GM19395 (cell line): ENCODE measurements at regions not wholly inside any gene's neighbourhood (a gene's known extent, or its start where the extent isn't known, plus 50 kb on each side); places are given as distances from the start of the nearest gene placed in this dataset.

Experiments used
- ATAC-seq: cut with Tn5 transposase; IDR thresholded peaks from one replicate; pipeline ENCODE4 v1.9.1; 2021; ENCODE audit warnings: mild to moderate bottlenecking, moderate library complexity; ENCODE audit not compliant: unreplicated experiment

- no peak for ATAC-seq
Measured at GRCh38 chr7:67413670-67414069, 417.0 kb downstream of the TYW1 start.

GRCh38 chr7:67414858-67415257 is 418.2 kb downstream of the TYW1 start:
- no peak for ATAC-seq

GRCh38 chr7:67422601-67423000 is 426.0 kb downstream of the TYW1 start:
- ATAC-seq: no peak

- no peak for ATAC-seq
Measured at GRCh38 chr7:67423065-67423464, 426.4 kb downstream of the TYW1 start.

- no peak for ATAC-seq
Measured at GRCh38 chr7:67426654-67427053, 430.0 kb downstream of the TYW1 start.

DNA sequence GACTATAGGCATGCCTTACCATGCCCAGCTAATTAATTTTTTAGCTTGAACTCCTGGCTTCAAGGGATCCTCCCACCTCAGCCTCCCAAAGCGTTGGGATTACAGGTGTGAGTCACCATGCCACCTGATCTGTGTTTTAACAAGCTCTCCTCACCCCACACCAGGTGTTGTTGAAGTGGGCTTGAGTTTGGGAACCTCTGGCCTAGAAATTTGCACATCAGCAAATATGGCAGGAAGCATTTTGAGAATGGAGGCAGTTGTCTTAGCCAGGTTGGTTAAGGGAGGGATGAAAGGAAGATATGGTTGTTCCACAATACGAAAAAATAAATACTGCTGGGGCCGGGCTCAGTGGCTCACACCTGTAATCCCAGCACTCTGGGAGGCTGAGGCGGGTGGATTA is 433.1 kb downstream of the TYW1 start:
- ATAC-seq: no peak

DNA sequence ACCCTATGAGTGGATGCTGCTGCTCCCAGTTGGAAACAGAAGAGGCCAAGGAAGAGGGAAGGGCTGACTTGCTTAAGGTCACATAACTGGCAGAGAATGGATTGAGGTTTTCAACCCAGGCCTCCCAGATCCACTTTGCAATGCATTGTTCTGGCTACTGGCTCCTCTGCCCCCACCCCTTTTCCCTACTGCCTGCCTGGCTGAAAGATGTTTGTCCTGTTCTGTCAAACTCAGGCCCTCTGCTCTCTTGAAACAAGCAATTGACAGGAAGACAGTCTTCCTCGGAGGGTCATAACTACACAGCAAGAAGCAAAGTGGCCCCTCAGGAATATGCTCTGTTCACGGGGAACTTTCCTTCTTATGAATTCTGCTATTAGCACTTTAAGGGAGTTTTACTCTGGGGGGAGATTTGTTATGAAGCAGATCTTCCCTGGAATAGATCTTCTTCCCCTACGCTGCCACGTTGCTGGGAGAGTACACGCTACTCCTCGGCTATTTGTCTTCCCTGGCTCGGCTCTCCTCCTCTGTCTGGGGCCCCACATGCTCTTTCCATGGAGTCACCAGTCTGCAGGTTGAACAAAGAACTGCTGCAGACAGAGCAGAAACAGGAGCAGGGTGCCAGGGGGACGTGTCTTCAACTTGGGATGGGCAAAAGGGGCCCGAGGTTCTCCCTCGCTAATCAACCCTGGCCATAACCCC is 436.1 kb downstream of the TYW1 start:
- no peak for ATAC-seq

DNA sequence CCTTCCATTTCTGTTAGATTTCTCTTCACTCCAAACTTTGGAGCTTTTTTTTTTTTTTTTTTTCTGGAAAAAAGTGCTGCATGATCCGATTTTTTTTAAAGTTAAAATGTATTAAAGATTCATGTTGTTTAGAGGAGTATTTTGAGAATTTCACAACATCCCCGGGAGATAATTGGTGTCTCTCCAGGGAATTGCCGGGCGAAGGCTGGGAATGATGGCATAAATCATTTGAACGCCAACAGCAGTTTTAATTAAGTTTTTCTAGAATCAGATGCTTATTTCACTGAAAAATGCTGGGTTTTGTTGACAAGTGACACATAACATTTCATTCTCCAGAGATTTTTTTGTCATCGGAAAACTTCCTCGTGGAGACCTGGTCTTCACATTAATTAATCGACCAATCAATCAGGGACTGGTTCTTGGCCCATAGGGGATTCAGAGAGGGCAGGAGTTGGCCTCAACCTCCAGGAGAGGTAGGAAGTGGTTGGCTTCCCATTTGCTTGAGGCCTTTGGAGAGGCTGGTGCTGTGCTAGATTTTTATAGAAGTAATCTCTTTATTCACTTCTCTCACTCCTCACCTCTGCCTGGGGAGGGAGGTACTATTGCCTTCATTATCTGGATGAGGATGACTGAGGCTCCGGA is 439.4 kb downstream of the TYW1 start:
- no peak for ATAC-seq

GRCh38 chr7:67438198-67438882 is 441.7 kb downstream of the TYW1 start:
- no peak for ATAC-seq

DNA sequence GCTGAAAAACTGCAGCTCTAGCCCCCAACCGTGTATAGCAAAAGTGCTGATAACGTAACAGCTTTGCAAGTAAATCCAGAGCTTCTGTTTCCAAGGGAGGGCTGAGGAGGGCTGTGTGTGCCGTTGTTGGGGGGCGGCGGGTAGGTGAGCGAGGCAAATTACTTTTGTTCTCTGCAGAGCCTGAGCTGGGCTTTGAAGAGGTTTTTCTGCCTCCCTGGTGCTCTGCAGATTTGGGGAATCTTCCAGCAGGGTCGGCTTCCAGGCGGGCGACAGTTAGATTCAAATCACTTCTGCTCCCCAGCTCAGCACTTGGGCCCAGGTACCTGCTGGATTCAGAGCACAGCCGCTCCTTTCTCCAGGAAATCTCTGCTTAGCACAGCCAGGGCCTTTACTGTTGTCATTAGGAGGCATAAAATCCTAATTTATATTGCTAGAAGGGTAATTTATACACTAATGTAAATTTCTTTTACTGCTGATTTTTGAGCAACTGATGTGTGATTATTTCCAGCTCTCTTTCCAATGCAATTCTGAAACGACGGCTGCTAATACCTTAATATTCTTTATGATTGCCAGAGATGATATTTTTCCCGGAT is 442.4 kb downstream of the TYW1 start:
- ATAC-seq: no peak

DNA sequence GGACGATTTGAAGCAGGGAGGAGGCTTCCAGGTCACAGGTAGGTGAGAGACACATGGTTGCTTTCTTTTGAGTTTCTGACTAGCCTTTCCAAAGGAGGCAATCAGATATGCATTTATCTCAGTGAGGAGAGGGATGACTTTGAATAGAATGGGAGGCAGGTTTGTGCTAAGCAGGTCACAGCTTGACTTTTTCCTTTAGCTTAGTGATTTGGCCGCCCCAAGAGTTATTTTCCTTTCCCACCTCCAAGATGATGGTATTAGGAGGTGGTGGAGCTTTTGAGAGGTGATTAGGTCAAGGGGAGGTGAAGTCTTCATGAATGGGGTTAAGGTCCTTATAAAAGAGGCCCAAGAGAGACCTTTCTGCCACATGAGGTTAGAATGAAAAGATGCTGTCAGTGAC is 443.7 kb downstream of the TYW1 start:
- no peak for ATAC-seq

GRCh38 chr7:67445728-67446127 is 449.1 kb downstream of the TYW1 start:
- ATAC-seq: no peak

DNA sequence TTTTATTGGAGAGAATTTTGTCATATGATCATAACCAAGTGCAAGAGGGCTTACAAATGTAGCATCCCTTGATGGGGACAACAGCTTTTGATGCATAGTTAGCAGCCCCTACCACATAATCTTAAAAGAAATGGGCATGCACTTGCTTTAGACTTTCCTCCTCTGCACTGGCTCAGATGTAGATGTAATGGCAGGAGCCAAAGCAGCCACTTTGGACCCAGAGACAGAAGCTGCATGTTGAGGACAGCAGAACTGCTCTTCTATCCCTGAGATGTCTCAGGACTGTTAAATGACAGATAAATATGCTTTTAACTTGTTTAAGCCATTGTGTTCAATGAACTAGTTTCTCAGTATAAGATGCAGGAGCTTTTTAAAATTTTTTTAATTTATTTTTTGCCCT is 450.7 kb downstream of the TYW1 start:
- no peak for ATAC-seq

DNA sequence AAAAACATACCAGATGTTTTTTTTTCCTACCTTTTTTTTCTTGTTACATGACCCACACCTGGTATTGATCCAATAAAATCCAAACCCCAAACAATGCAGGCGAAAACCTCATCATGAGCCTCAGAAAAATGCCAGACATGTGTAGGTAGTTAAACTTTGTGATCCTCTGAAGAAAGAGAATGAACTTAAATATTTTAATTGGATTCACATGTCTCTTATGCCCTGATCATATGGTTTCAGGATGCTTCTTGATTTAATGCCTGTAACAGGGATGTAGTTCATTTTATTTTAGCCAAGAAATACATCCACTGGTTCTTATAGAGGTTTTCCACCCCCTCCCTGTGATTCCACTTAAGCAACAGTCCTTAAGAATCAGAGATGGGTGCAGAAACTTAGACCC is 451.6 kb downstream of the TYW1 start:
- no peak for ATAC-seq

DNA sequence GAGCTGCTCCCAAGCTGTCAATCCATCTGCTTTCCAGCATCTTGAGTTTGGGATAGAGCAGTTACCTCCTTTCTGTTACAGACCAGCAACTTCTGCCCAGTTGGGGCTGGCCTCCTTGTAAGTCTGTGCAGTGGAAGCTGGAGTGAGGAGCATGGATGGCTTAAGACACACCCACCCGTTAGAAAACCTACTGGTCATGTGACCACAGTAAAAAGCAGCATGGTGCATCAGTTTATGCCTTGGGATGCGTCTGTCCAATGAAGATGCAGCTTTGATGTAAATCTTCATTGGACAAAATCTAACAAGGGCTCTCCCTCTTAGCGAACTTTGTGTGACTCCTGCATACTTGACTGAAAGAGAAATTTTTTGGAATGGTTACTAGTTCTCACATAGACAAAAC is 453.5 kb downstream of the TYW1 start:
- no peak for ATAC-seq

DNA sequence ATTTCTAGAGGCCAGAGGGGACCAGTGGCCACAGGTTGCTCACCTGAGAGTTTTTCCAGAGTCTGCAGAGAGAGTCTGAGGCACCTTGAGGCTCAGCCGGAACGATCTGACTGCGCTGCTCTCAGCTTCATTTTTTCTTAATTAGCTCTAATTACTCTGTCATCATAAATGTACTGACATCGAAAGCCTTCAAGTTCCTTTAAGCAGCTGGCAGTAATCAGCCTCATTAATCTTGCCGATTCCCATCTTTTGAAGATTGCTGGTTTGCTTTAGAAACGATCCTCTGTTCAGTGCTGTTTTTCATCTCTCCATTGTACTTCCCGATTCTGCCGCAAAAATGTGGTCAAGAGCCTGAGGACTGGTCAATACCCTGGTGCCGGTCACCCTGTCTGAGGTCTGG is 454.7 kb downstream of the TYW1 start:
- ATAC-seq: no peak

DNA sequence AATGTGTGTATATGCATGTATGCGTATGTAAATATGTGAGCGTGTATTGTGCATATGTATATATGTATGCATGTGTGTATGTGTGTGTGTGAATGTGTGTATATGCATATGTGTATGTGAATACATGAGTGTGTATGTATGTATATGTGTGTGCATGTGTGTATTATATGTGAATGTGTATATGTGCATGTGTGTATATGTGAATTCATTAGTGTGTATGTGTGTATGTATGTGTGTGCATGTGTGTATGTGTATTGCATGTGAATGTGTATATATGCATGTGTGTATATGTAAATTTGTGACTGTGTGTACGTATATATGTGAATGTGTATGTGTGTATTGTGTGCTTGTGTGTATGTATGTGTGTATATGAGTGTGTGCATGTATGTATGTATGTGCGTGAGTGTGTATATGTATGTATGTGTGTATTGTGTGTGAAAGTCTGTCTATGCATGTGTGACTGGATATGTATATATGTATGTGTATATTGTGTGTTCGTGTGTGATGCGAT is 455.9 kb downstream of the TYW1 start:
- ATAC-seq: no peak

- ATAC-seq: no peak
Measured at GRCh38 chr7:67453580-67454380, 457.1 kb downstream of the TYW1 start.

- no peak for ATAC-seq
Measured at GRCh38 chr7:67455508-67455907, 458.9 kb downstream of the TYW1 start.

- no peak for ATAC-seq
Measured at GRCh38 chr7:67462781-67463191, 466.2 kb downstream of the TYW1 start.

- ATAC-seq: no peak
Measured at GRCh38 chr7:67463316-67463715, 466.7 kb downstream of the TYW1 start.
